HFFc6 (cell line): ENCODE measurements at regions not wholly inside any gene's neighbourhood (a gene's known extent, or its start where the extent isn't known, plus 50 kb on each side); places are given as distances from the start of the nearest gene placed in this dataset.

Experiments
- DNase-seq: peaks from one replicate; pipeline ENCODE4 v3.0.0-alpha.2; 2018
- H3K27ac Mint-ChIP-seq: 2 replicates; pipeline ENCODE4 v1.8.0; 2020; ENCODE audit warnings: mild to moderate bottlenecking, mixed read lengths
- H3K27me3 Mint-ChIP-seq: 2 replicates; pipeline ENCODE4 v1.8.0; 2021; ENCODE audit warnings: mild to moderate bottlenecking, moderate library complexity, mixed read lengths; ENCODE audit not compliant: insufficient read depth
- H3K36me3 Mint-ChIP-seq: 2 replicates; pipeline ENCODE4 v1.8.0; 2021; ENCODE audit warnings: low read depth, mixed read lengths
- H3K4me1 Mint-ChIP-seq: 2 replicates; pipeline ENCODE4 v1.8.0; 2020; ENCODE audit warnings: low read depth, mixed read lengths
- H3K4me3 Mint-ChIP-seq: 2 replicates; pipeline ENCODE4 v1.8.0; 2020; ENCODE audit warnings: mild to moderate bottlenecking, moderate library complexity, mixed read lengths
- H3K9me3 Mint-ChIP-seq: 2 replicates; pipeline ENCODE4 v1.8.0; 2020; ENCODE audit warnings: mild to moderate bottlenecking, mixed read lengths
- TF ChIP-seq, protein P1 (sequence below): fragments of 200-600 bp; sonication (generic); IDR thresholded peaks from 2 replicates; pipeline ENCODE4 v1.5.0; 2021; ENCODE audit warnings: antibody characterized with exemption, mild to moderate bottlenecking

GRCh38 chr13:78714717-78715116 lies 55.8 kb upstream of the OBI1 start:
- TF ChIP-seq, protein P1, sequence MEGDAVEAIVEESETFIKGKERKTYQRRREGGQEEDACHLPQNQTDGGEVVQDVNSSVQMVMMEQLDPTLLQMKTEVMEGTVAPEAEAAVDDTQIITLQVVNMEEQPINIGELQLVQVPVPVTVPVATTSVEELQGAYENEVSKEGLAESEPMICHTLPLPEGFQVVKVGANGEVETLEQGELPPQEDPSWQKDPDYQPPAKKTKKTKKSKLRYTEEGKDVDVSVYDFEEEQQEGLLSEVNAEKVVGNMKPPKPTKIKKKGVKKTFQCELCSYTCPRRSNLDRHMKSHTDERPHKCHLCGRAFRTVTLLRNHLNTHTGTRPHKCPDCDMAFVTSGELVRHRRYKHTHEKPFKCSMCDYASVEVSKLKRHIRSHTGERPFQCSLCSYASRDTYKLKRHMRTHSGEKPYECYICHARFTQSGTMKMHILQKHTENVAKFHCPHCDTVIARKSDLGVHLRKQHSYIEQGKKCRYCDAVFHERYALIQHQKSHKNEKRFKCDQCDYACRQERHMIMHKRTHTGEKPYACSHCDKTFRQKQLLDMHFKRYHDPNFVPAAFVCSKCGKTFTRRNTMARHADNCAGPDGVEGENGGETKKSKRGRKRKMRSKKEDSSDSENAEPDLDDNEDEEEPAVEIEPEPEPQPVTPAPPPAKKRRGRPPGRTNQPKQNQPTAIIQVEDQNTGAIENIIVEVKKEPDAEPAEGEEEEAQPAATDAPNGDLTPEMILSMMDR, result no peak
- H3K27me3 Mint-ChIP-seq, result no peaks in the 10 kb centered on the region; the same call in 1 of the 2 replicates
- no peaks in the 10 kb centered on the region for H3K9me3 Mint-ChIP-seq
- H3K27ac Mint-ChIP-seq, result no peak overlapping the region
- no peak for DNase-seq
- no peaks in the 10 kb centered on the region for H3K4me1 Mint-ChIP-seq
- no peaks in the 10 kb centered on the region for H3K36me3 Mint-ChIP-seq
- no peak overlapping the region for H3K4me3 Mint-ChIP-seq

GRCh38 chr13:78712831-78713230 lies 53.9 kb upstream of the OBI1 start:
- H3K9me3 Mint-ChIP-seq, result no peaks in the 10 kb centered on the region
- no peak overlapping the region for H3K27ac Mint-ChIP-seq
- DNase-seq, result no peak
- no peaks in the 10 kb centered on the region; the same call in 1 of the 2 replicates for H3K27me3 Mint-ChIP-seq
- H3K36me3 Mint-ChIP-seq, result no peaks in the 10 kb centered on the region
- TF ChIP-seq, protein P1, result no peak
- no peaks in the 10 kb centered on the region for H3K4me1 Mint-ChIP-seq
- H3K4me3 Mint-ChIP-seq, result no peak overlapping the region

DNA sequence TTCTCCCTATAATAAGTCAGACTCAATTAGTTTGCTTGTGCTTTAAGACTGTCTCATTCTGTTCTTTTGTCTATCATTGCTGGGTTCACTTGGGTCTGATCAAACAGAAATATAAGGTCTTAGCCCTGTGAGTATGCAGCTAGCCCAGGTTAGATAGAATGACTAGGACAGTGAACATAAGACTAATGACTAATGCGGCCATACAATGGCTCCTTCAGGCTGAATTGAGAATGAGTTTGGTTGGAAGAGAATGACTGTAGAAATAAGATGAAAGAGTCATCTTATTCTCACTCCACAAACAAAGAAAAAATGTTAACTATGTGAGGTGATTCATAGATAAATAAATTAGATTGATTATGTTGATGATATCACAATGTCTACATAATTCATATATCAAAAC lies 50.1 kb upstream of the OBI1 start:
- DNase-seq, result no peak
- Mint-ChIP-seq H3K27ac (no peak overlapping the region), H3K36me3 (no peaks in the 10 kb centered on the region), H3K4me1 (no peaks in the 10 kb centered on the region), H3K9me3 (no peaks in the 10 kb centered on the region), H3K27me3 (no peaks in the 10 kb centered on the region), H3K4me3 (no peak overlapping the region)
- TF ChIP-seq, protein P1, result no peak
